ENCODE measurements at regions not wholly inside any gene's neighbourhood (a gene's known extent, or its start where the extent isn't known, plus 50 kb on each side); places are given as distances from the start of the nearest gene placed in this dataset.

- no peak overlapping the region for H3K27ac ChIP-seq
- H3K36me3 ChIP-seq: no peaks in the 10 kb centered on the region
- TF ChIP-seq, protein P1, sequence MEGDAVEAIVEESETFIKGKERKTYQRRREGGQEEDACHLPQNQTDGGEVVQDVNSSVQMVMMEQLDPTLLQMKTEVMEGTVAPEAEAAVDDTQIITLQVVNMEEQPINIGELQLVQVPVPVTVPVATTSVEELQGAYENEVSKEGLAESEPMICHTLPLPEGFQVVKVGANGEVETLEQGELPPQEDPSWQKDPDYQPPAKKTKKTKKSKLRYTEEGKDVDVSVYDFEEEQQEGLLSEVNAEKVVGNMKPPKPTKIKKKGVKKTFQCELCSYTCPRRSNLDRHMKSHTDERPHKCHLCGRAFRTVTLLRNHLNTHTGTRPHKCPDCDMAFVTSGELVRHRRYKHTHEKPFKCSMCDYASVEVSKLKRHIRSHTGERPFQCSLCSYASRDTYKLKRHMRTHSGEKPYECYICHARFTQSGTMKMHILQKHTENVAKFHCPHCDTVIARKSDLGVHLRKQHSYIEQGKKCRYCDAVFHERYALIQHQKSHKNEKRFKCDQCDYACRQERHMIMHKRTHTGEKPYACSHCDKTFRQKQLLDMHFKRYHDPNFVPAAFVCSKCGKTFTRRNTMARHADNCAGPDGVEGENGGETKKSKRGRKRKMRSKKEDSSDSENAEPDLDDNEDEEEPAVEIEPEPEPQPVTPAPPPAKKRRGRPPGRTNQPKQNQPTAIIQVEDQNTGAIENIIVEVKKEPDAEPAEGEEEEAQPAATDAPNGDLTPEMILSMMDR (IDR thresholded peaks at IDR 0.05): peak in 2 of 4 experiments; percentile 39 to 45
- no peak for TF ChIP-seq POLR2AphosphoS5 (IDR thresholded peaks at IDR 0.05)
- no peak for TF ChIP-seq POLR2A (IDR thresholded peaks at IDR 0.05)
- H3K4me1 ChIP-seq (replicated peaks): no peaks in the 10 kb centered on the region
- H3K4me3 ChIP-seq: no peak overlapping the region
- H3K9me3 ChIP-seq: no peaks in the 10 kb centered on the region
- no peak for DNase-seq (ENCODE audit: low spot score)
- intact Hi-C loops (cut with DNase I): no loop called here
- WGBS: 17% methylated on average over 6 of the region's 6 CpGs
- no peaks in the 10 kb centered on the region for H3K27me3 ChIP-seq (replicated peaks; ENCODE audit: insufficient read depth)
Measured at GRCh38 chr4:132642016-132642817, 506.9 kb upstream of the PCDH10 start.

- Histone ChIP-seq H3K27ac (no peak overlapping the region), H3K36me3 (no peaks in the 10 kb centered on the region), H3K4me3 (no peak overlapping the region), H3K9me3 (no peaks in the 10 kb centered on the region), H3K4me1 (replicated peaks) (no peaks in the 10 kb centered on the region), H3K27me3 (replicated peaks; ENCODE audit: insufficient read depth) (no peaks in the 10 kb centered on the region)
- DNase-seq (ENCODE audit: low spot score): no peak
- intact Hi-C loops (cut with DNase I): no loop called here
- WGBS: 91% methylated on average over 2 of the region's 2 CpGs
- TF ChIP-seq POLR2AphosphoS5 (IDR thresholded peaks at IDR 0.05) (no peak), POLR2A (IDR thresholded peaks at IDR 0.05) (no peak)
- TF ChIP-seq, protein P1 (IDR thresholded peaks at IDR 0.05): no peak
Measured at GRCh38 chr4:132646186-132646585, 502.9 kb upstream of the PCDH10 start.

GRCh38 chr4:132651196-132651595, 497.9 kb upstream of the PCDH10 start:
- Histone ChIP-seq H3K9me3 (no peaks in the 10 kb centered on the region), H3K27me3 (replicated peaks; ENCODE audit: insufficient read depth) (no peaks in the 10 kb centered on the region), H3K4me3 (no peak overlapping the region), H3K36me3 (no peaks in the 10 kb centered on the region), H3K27ac (no peak overlapping the region), H3K4me1 (replicated peaks) (no peaks in the 10 kb centered on the region)
- no peak for DNase-seq (ENCODE audit: low spot score)
- intact Hi-C loops (cut with DNase I): no loop called here
- no peak for TF ChIP-seq POLR2A (IDR thresholded peaks at IDR 0.05)
- no peak for TF ChIP-seq POLR2AphosphoS5 (IDR thresholded peaks at IDR 0.05)
- TF ChIP-seq, protein P1 (IDR thresholded peaks at IDR 0.05): no peak
- 84% methylated on average over 2 of the region's 2 CpGs for WGBS

DNA sequence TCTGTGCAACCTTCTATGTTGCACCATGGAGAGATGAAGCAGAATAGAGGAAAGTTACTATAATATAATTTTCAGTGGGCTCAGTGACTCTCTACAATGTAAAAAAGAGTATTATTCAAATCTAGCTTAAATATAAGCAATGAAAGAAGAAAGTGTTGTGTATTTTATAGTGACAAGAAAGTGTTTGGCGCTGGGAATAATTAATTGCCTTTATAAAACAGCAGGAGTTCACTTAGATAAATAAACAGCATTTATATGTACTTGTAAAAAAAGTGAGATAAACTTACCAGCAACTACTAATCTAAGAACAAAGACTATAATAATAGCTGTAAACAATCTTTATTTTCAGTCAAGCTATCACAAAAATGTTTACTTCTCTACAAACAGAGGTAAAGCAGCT, 488.9 kb upstream of the PCDH10 start:
- Histone ChIP-seq H3K4me1 (replicated peaks) (no peaks in the 10 kb centered on the region), H3K9me3 (no peaks in the 10 kb centered on the region), H3K27me3 (replicated peaks; ENCODE audit: insufficient read depth) (no peaks in the 10 kb centered on the region), H3K4me3 (no peak overlapping the region), H3K36me3 (no peaks in the 10 kb centered on the region), H3K27ac (no peak overlapping the region)
- intact Hi-C loops (cut with DNase I): no loop called here
- TF ChIP-seq, protein P1 (IDR thresholded peaks at IDR 0.05): no peak
- TF ChIP-seq POLR2A (IDR thresholded peaks at IDR 0.05): no peak
- TF ChIP-seq POLR2AphosphoS5 (IDR thresholded peaks at IDR 0.05): no peak
- no peak for DNase-seq (ENCODE audit: low spot score)
- 18% methylated on average over 1 of the region's 1 CpG for WGBS

- intact Hi-C loops (cut with DNase I): no loop called here
- WGBS: 69% methylated on average over 1 of the region's 1 CpG
- no peaks in the 10 kb centered on the region for H3K9me3 ChIP-seq
- no peaks in the 10 kb centered on the region for H3K4me1 ChIP-seq (replicated peaks)
- DNase-seq (ENCODE audit: low spot score): no peak
- H3K27ac ChIP-seq: no peak overlapping the region
- H3K27me3 ChIP-seq (replicated peaks; ENCODE audit: insufficient read depth): no peaks in the 10 kb centered on the region
- no peaks in the 10 kb centered on the region for H3K36me3 ChIP-seq
- H3K4me3 ChIP-seq: no peak overlapping the region
- TF ChIP-seq, protein P1 (IDR thresholded peaks at IDR 0.05): no peak
- no peak for TF ChIP-seq POLR2AphosphoS5 (IDR thresholded peaks at IDR 0.05)
- TF ChIP-seq POLR2A (IDR thresholded peaks at IDR 0.05): no peak
Measured at GRCh38 chr4:132662456-132662855, 486.6 kb upstream of the PCDH10 start.

All from prostate gland (tissue), 2 donors.